ENCODE measurements at regions not wholly inside any gene's neighbourhood (a gene's known extent, or its start where the extent isn't known, plus 50 kb on each side); places are given as distances from the start of the nearest gene placed in this dataset.
"Not testable (repeated sequence)": the region's sequence is repeated elsewhere in the genome, so short reads cannot be mapped to it uniquely, and the experiment has no call there.

DNA sequence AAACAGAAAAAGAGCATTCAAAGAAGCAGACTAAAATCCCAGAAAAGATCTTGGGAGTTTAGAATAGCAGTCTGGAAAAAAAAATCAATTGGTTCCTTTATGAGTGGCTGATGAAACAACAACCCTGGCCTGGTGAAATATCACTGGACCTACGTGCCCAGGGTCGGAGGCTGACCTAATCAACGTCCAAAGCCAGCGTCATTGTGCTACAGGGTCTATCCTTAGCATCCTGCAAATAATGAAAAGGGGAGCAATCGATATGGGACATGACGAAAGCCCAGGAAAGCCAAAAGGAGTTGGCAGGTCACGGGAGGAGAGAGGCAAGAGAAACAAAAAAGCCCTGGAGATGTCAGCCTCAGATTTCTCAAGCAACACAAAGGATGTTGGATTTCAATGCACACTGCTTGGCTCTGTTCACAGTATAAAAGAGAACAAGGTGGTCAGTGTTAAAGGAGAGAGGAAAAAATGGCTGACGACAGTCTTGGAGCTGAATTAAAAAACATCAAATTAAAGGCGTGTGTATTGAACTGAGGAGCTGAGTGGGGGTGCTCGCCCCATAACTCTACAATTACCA is 148.8 kb downstream of the BLID start:
- Histone ChIP-seq H3K4me1 (peaks cover 14% of the 10 kb centered on the region), H3K27me3 (no peaks in the 10 kb centered on the region), H3K36me3 (no peaks in the 10 kb centered on the region), H3K9ac (no peak overlapping the region), H3F3A (ENCODE audit: low read depth) (no peaks in the 10 kb centered on the region), H3K4me2 (no peak overlapping the region), H4K20me1 (ENCODE audit: low read depth) (no peaks in the 10 kb centered on the region), H3K4me3 (no peak overlapping the region), H3K79me2 (ENCODE audit: low read depth) (no peaks in the 10 kb centered on the region), H2AFZ (replicated peaks) (peak overlapping the region; percentile 36), H3K27ac (no peak overlapping the region), H3K9me3 (ENCODE audit: low read depth) (no peaks in the 10 kb centered on the region)
- Mint-ChIP-seq H3K27ac (peak overlapping the region; percentile 48), H3K27me3 (ENCODE audit: insufficient read depth, low read depth) (no peaks in the 10 kb centered on the region), H3K9me3 (no peaks in the 10 kb centered on the region), H3K4me1 (peaks cover 7% of the 10 kb centered on the region), H3K36me3 (no peaks in the 10 kb centered on the region), H3K4me3 (no peak overlapping the region)
- DNase-seq (ENCODE audit: low spot score) = peak; percentile 6
- TF ChIP-seq, protein P1, sequence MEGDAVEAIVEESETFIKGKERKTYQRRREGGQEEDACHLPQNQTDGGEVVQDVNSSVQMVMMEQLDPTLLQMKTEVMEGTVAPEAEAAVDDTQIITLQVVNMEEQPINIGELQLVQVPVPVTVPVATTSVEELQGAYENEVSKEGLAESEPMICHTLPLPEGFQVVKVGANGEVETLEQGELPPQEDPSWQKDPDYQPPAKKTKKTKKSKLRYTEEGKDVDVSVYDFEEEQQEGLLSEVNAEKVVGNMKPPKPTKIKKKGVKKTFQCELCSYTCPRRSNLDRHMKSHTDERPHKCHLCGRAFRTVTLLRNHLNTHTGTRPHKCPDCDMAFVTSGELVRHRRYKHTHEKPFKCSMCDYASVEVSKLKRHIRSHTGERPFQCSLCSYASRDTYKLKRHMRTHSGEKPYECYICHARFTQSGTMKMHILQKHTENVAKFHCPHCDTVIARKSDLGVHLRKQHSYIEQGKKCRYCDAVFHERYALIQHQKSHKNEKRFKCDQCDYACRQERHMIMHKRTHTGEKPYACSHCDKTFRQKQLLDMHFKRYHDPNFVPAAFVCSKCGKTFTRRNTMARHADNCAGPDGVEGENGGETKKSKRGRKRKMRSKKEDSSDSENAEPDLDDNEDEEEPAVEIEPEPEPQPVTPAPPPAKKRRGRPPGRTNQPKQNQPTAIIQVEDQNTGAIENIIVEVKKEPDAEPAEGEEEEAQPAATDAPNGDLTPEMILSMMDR (IDR thresholded peaks at IDR 0.05) = no peak
- no peak for TF ChIP-seq EZH2 (IDR thresholded peaks at IDR 0.05)
- no peak for TF ChIP-seq EZH2phosphoT487 (IDR thresholded peaks at IDR 0.05)

DNA sequence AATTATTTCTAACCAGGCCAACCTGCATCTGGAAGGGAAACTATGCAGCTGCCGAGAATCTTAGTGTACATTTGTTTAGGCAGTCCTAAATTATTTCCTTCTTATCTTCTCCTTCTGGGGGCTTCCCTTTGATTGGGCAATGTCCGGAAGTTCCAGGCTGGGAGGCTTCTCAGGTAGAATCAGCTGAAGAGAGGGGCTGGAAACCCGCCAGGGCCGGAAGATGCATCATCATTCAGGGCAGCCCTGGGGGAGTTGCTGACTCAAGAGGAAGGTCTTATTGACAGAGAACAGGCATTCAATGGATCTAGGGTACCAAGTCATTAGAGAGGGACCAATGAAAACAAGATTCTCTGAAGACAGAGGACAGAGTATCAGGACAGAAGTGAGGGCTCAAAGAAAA is 150.7 kb downstream of the BLID start:
- no peaks in the 10 kb centered on the region for H3K9me3 ChIP-seq (ENCODE audit: low read depth)
- Mint-ChIP-seq H3K36me3 (no peaks in the 10 kb centered on the region), H3K27ac (no peak overlapping the region), H3K4me3 (no peak overlapping the region), H3K9me3 (no peaks in the 10 kb centered on the region), H3K27me3 (ENCODE audit: insufficient read depth, low read depth) (no peaks in the 10 kb centered on the region), H3K4me1 (peaks cover 11% of the 10 kb centered on the region)
- H3K9ac ChIP-seq = no peak overlapping the region
- H3F3A ChIP-seq (ENCODE audit: low read depth) = no peaks in the 10 kb centered on the region
- no peak overlapping the region for H3K27ac ChIP-seq
- H3K79me2 ChIP-seq (ENCODE audit: low read depth) = no peaks in the 10 kb centered on the region
- no peak overlapping the region for H2AFZ ChIP-seq (replicated peaks)
- TF ChIP-seq, protein P1 (IDR thresholded peaks at IDR 0.05) = no peak
- TF ChIP-seq EZH2 (IDR thresholded peaks at IDR 0.05) (no peak), EZH2phosphoT487 (IDR thresholded peaks at IDR 0.05) (no peak)
- H3K27me3 ChIP-seq = no peaks in the 10 kb centered on the region
- no peaks in the 10 kb centered on the region for H3K36me3 ChIP-seq
- DNase-seq (ENCODE audit: low spot score) = no peak
- H3K4me2 ChIP-seq = no peak overlapping the region
- H3K4me3 ChIP-seq = no peak overlapping the region
- no peaks in the 10 kb centered on the region for H4K20me1 ChIP-seq (ENCODE audit: low read depth)
- H3K4me1 ChIP-seq = peaks cover 14% of the 10 kb centered on the region

DNA sequence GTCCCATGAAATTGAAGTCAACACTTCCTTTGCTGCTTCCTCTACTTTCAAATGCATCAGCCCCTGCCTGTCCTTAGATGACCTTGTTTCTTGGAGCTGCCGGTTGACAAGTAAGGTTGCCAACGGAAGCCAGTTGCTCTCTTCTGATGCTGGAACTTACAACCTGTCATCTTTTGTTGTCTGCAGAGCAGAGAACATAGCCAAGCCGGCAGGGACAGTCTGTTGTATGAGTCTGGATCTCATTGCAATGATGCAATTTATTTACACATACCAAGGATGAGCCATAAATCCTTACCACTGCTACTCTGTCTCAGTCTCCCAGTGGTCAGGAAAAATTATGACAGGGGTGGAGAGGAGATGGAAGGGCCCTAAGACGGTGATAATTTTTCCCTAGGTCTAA is 151.4 kb downstream of the BLID start:
- Mint-ChIP-seq H3K36me3 (no peaks in the 10 kb centered on the region), H3K4me3 (no peak overlapping the region), H3K9me3 (no peaks in the 10 kb centered on the region), H3K27ac (no peak overlapping the region), H3K4me1 (peaks cover 11% of the 10 kb centered on the region), H3K27me3 (ENCODE audit: insufficient read depth, low read depth) (no peaks in the 10 kb centered on the region)
- DNase-seq (ENCODE audit: low spot score) = no peak
- Histone ChIP-seq H2AFZ (replicated peaks) (no peak overlapping the region), H3K27me3 (no peaks in the 10 kb centered on the region), H3K9me3 (ENCODE audit: low read depth) (no peaks in the 10 kb centered on the region), H3K27ac (no peak overlapping the region), H3K4me3 (no peak overlapping the region), H3K4me1 (peaks cover 14% of the 10 kb centered on the region), H3F3A (ENCODE audit: low read depth) (no peaks in the 10 kb centered on the region), H3K36me3 (no peaks in the 10 kb centered on the region), H3K4me2 (no peak overlapping the region), H3K79me2 (ENCODE audit: low read depth) (no peaks in the 10 kb centered on the region), H3K9ac (no peak overlapping the region), H4K20me1 (ENCODE audit: low read depth) (no peaks in the 10 kb centered on the region)
- TF ChIP-seq EZH2phosphoT487 (IDR thresholded peaks at IDR 0.05) = no peak
- TF ChIP-seq, protein P1 (IDR thresholded peaks at IDR 0.05) = no peak
- no peak for TF ChIP-seq EZH2 (IDR thresholded peaks at IDR 0.05)

DNA sequence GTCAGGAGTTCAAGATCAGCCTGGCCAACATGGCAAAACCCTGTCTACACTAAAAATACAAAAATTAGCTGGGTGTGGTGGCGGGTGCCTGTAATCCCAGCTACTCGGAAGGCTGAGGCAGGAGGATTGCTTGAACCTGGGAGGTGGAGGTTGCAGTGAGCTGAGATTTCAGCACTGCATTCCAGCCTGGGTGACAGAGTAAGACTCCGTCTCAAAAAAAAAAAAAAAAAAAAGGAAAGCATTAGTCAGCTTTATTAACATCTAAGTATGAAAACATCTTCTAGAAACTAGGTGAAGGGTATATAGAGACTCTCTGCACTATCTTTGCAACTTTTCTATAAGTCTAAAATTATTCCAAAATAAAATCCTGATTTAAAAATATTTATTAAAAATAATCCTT is 152.2 kb downstream of the BLID start:
- H3K27me3 Mint-ChIP-seq (ENCODE audit: insufficient read depth, low read depth); H3K4me2 ChIP-seq; H3K9ac ChIP-seq; H2AFZ ChIP-seq (replicated peaks); H4K20me1 ChIP-seq (ENCODE audit: low read depth); H3K9me3 Mint-ChIP-seq; H3K27ac ChIP-seq; H3K9me3 ChIP-seq (ENCODE audit: low read depth); DNase-seq (ENCODE audit: low spot score); H3K36me3 ChIP-seq; H3K36me3 Mint-ChIP-seq; H3F3A ChIP-seq (ENCODE audit: low read depth); H3K27me3 ChIP-seq; H3K27ac Mint-ChIP-seq; H3K4me3 ChIP-seq; H3K4me3 Mint-ChIP-seq; H3K79me2 ChIP-seq (ENCODE audit: low read depth): not testable (repeated sequence)
- peaks cover 14% of the 10 kb centered on the region for H3K4me1 ChIP-seq
- H3K4me1 Mint-ChIP-seq = peaks cover 11% of the 10 kb centered on the region
